ENCODE measurements at regions not wholly inside any gene's neighbourhood (a gene's known extent, or its start where the extent isn't known, plus 50 kb on each side); places are given as distances from the start of the nearest gene placed in this dataset.

DNA sequence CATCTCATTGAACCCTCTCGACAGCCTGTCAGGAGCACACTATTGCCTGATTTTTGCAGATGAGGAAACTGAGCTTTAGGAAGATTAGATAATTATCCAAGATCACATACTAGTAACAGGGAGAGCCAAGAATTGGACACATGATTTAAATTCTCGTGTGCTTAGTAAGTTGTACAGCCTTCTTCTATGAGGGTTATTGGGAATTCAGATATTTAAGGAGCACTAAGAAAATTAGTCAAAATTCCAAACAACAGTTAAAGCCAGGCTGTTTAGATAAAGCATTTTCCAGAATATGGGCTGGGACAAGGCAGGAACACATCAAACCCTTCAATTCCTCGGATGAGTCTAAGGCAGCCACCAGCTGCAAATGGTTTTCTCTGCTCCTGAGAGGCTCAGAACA lies 148.8 kb downstream of the TMEM30B start:
- TF ChIP-seq, protein P1, sequence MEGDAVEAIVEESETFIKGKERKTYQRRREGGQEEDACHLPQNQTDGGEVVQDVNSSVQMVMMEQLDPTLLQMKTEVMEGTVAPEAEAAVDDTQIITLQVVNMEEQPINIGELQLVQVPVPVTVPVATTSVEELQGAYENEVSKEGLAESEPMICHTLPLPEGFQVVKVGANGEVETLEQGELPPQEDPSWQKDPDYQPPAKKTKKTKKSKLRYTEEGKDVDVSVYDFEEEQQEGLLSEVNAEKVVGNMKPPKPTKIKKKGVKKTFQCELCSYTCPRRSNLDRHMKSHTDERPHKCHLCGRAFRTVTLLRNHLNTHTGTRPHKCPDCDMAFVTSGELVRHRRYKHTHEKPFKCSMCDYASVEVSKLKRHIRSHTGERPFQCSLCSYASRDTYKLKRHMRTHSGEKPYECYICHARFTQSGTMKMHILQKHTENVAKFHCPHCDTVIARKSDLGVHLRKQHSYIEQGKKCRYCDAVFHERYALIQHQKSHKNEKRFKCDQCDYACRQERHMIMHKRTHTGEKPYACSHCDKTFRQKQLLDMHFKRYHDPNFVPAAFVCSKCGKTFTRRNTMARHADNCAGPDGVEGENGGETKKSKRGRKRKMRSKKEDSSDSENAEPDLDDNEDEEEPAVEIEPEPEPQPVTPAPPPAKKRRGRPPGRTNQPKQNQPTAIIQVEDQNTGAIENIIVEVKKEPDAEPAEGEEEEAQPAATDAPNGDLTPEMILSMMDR (conservative IDR thresholded peaks at IDR 0.05), result no peak
- no peak overlapping the region for H3K27ac ChIP-seq
- no peaks in the 10 kb centered on the region for H3K27me3 ChIP-seq (ENCODE audit: insufficient read depth, low read depth)
- H3K4me3 ChIP-seq, result no peak overlapping the region
- CTCF ChIA-PET, result no interaction called here
- POLR2A ChIA-PET (ENCODE audit: unreplicated experiment), result no interaction called here
- no peaks in the 10 kb centered on the region for H3F3A ChIP-seq (ENCODE audit: insufficient read depth, low read depth)
- H3K9me2 ChIP-seq (ENCODE audit: insufficient read depth), result no peaks in the 10 kb centered on the region
- H3K36me3 ChIP-seq (ENCODE audit: low read depth), result no peaks in the 10 kb centered on the region
- no peaks in the 10 kb centered on the region for H4K20me1 ChIP-seq (ENCODE audit: insufficient read depth)
- intact Hi-C loops (cut with micrococcal nuclease; ENCODE audit: unreplicated experiment), result no loop called here
- H3K4me1 ChIP-seq (replicated peaks; ENCODE audit: insufficient read depth), result no peaks in the 10 kb centered on the region
- no peaks in the 10 kb centered on the region for H3K79me2 ChIP-seq (ENCODE audit: low read depth)
- no TSS peak for BruUV-seq (replicated peaks)
- no peak overlapping the region for H3K4me2 ChIP-seq
- H2AFZ ChIP-seq, result no peak overlapping the region
- no peak for DNase-seq
- H3K9me3 ChIP-seq (ENCODE audit: insufficient read depth, low read depth), result no peaks in the 10 kb centered on the region

DNA sequence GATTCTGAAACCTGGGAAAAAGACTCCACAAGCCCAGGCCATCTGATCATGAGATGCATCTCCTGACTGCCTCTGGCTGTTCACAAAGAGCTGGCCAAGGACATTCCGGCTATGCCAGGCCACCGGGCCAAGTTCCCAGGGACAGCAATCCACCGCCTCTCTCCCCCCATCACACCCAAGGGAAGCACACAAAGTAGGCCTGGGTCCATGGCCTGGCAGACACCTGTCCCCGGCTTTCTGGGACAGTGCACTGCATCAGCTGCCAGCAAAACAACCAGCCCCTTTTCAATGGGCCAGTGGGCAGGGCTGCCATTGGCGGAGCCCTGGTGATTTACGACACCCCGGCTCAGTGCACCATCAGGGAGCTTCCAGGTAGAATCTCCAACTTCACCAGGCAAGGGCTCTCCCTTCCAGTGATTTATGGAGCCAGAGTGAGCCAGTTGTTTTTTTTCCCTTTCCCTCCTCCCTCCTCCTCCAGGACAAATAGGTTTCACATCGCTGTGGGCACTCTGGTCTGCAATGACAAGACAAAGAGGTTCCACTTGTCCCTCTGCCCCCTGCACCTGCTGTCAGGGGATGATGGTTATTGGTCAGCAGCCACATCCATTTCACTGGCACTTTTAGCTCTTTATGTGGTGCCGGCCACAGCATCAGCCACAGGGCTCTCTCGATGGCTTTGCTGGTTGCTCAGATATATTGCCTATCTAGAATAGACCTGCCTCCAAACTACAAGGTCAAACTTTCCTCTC lies 149.6 kb downstream of the SLC38A6 start:
- Histone ChIP-seq H3K4me1 (replicated peaks; ENCODE audit: insufficient read depth) (no peaks in the 10 kb centered on the region), H3F3A (ENCODE audit: insufficient read depth, low read depth) (no peaks in the 10 kb centered on the region), H3K27ac (no peak overlapping the region), H3K4me3 (no peak overlapping the region), H3K79me2 (ENCODE audit: low read depth) (no peaks in the 10 kb centered on the region), H3K27me3 (ENCODE audit: insufficient read depth, low read depth) (no peaks in the 10 kb centered on the region), H3K4me2 (no peak overlapping the region), H3K9me2 (ENCODE audit: insufficient read depth) (no peaks in the 10 kb centered on the region), H3K36me3 (ENCODE audit: low read depth) (no peaks in the 10 kb centered on the region), H3K9me3 (ENCODE audit: insufficient read depth, low read depth) (no peaks in the 10 kb centered on the region), H2AFZ (no peak overlapping the region), H4K20me1 (ENCODE audit: insufficient read depth) (no peaks in the 10 kb centered on the region)
- intact Hi-C loops (cut with micrococcal nuclease; ENCODE audit: unreplicated experiment), result no loop called here
- no TSS peak for BruUV-seq (replicated peaks)
- TF ChIP-seq, protein P1 (conservative IDR thresholded peaks at IDR 0.05), result no peak
- no peak for TF ChIP-seq EZH2 (IDR thresholded peaks at IDR 0.05; ENCODE audit: low read depth)
- DNase-seq, result no peak
- POLR2A ChIA-PET (ENCODE audit: unreplicated experiment), result no interaction called here
- CTCF ChIA-PET, result interaction anchor here (0.7 kb wide), 1 partner anchor 22 kb away, joined by 6 read pairs; no protein-coding TSS in a partner anchor

DNA sequence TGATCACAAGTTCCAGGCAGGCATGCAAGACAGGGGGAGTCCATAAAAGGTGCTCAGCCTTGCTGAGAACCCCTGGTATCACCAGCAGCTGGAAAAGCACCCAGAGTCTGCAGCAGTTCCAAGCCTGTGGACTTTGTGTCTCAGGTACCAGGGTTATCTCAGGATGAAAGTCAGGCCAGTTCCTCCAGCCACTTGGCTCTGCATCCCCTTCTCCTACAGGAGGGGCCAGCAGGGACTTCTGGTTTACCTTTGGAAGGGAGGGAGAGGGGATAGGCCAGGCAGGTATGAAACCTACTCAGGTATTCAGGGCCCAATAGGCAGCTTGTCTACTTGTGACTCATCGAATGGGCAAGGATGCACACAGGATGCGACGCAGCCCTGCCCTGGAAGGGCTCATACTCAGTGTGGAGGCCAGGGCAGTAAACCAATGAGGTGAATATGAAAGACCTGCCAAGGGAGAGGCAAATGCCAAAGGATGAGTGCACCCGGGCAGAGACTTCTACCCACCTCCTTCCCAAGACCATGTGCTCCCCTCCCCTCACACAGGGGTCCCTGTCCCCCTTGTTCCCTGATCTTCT lies 148.2 kb downstream of the SLC38A6 start:
- intact Hi-C loops (cut with micrococcal nuclease; ENCODE audit: unreplicated experiment), result no loop called here
- Histone ChIP-seq H3K4me3 (no peak overlapping the region), H4K20me1 (ENCODE audit: insufficient read depth) (no peaks in the 10 kb centered on the region), H2AFZ (no peak overlapping the region), H3K27ac (no peak overlapping the region), H3K36me3 (ENCODE audit: low read depth) (no peaks in the 10 kb centered on the region), H3F3A (ENCODE audit: insufficient read depth, low read depth) (no peaks in the 10 kb centered on the region), H3K4me2 (no peak overlapping the region), H3K9me3 (ENCODE audit: insufficient read depth, low read depth) (no peaks in the 10 kb centered on the region), H3K9me2 (ENCODE audit: insufficient read depth) (no peaks in the 10 kb centered on the region), H3K27me3 (ENCODE audit: insufficient read depth, low read depth) (no peaks in the 10 kb centered on the region), H3K79me2 (ENCODE audit: low read depth) (no peaks in the 10 kb centered on the region), H3K4me1 (replicated peaks; ENCODE audit: insufficient read depth) (no peaks in the 10 kb centered on the region)
- TF ChIP-seq EZH2 (IDR thresholded peaks at IDR 0.05; ENCODE audit: low read depth), result no peak
- TF ChIP-seq, protein P1 (conservative IDR thresholded peaks at IDR 0.05), result no peak
- DNase-seq, result no peak
- ChIA-PET POLR2A (ENCODE audit: unreplicated experiment) (no interaction called here), CTCF (no interaction called here)
- BruUV-seq (replicated peaks), result no TSS peak
